HG02678 (cell line): ENCODE measurements at regions not wholly inside any gene's neighbourhood (a gene's known extent, or its start where the extent isn't known, plus 50 kb on each side); places are given as distances from the start of the nearest gene placed in this dataset.

Source experiments
- ATAC-seq: cut with Tn5 transposase; IDR thresholded peaks from one replicate; pipeline ENCODE4 v1.9.1; 2021; ENCODE audit warnings: mild to moderate bottlenecking, moderate library complexity; ENCODE audit not compliant: unreplicated experiment

GRCh38 chr15:85976102-85976501 is 103.6 kb upstream of the AGBL1 start:
- ATAC-seq, result no peak

- no peak for ATAC-seq
Observed at GRCh38 chr15:85976986-85977385, 102.7 kb upstream of the AGBL1 start.

- ATAC-seq, result no peak
Observed at GRCh38 chr15:85977586-85977985, 102.1 kb upstream of the AGBL1 start.

- ATAC-seq, result no peak
Observed at GRCh38 chr15:85979929-85980328, 99.7 kb upstream of the AGBL1 start.

GRCh38 chr15:85980946-85981345 is 98.7 kb upstream of the AGBL1 start:
- ATAC-seq, result no peak

- ATAC-seq, result no peak
Observed at GRCh38 chr15:85984241-85984640, 95.4 kb upstream of the AGBL1 start.

- ATAC-seq, result no peak
Observed at GRCh38 chr15:85986116-85986515, 93.6 kb upstream of the AGBL1 start.

GRCh38 chr15:85986741-85987140 is 92.9 kb upstream of the AGBL1 start:
- ATAC-seq, result no peak

GRCh38 chr15:85988741-85989140 is 90.9 kb upstream of the AGBL1 start:
- no peak for ATAC-seq

- no peak for ATAC-seq
Observed at GRCh38 chr15:85992224-85992623, 87.4 kb upstream of the AGBL1 start.

- ATAC-seq, result no peak
Observed at GRCh38 chr15:85993116-85993515, 86.6 kb upstream of the AGBL1 start.

- no peak for ATAC-seq
Observed at GRCh38 chr15:85997618-85998017, 82.1 kb upstream of the AGBL1 start.

GRCh38 chr15:85999658-86000057 is 80.0 kb upstream of the AGBL1 start:
- no peak for ATAC-seq

GRCh38 chr15:86001200-86001599 is 78.5 kb upstream of the AGBL1 start:
- ATAC-seq, result no peak

GRCh38 chr15:86002444-86002843 is 77.2 kb upstream of the AGBL1 start:
- no peak for ATAC-seq

GRCh38 chr15:86004061-86004460 is 75.6 kb upstream of the AGBL1 start:
- no peak for ATAC-seq

- no peak for ATAC-seq
Observed at GRCh38 chr15:86006546-86006945, 73.1 kb upstream of the AGBL1 start.

GRCh38 chr15:86009727-86010126 is 69.9 kb upstream of the AGBL1 start:
- no peak for ATAC-seq

GRCh38 chr15:86010398-86010797 is 69.3 kb upstream of the AGBL1 start:
- no peak for ATAC-seq

GRCh38 chr15:86010891-86011290 is 68.8 kb upstream of the AGBL1 start:
- ATAC-seq, result no peak

- no peak for ATAC-seq
Observed at GRCh38 chr15:86014016-86014415, 65.7 kb upstream of the AGBL1 start.

GRCh38 chr15:86016750-86017149 is 62.9 kb upstream of the AGBL1 start:
- ATAC-seq, result no peak

- no peak for ATAC-seq
Observed at GRCh38 chr15:86018679-86019078, 61.0 kb upstream of the AGBL1 start.
